H1 (cell line): ENCODE measurements at regions not wholly inside any gene's neighbourhood (a gene's known extent, or its start where the extent isn't known, plus 50 kb on each side); places are given as distances from the start of the nearest gene placed in this dataset.

Source experiments
- CTCF ChIA-PET: fragments of 300-600 bp; sonication (Branson Sonifier 250); formaldehyde crosslinking; loops from one replicate; lab custom pipeline; 2021; ENCODE audit not compliant: partially characterized antibody; lab: Charles Lee
- POLR2A ChIA-PET: fragments of 300-600 bp; sonication (Branson Sonifier 250); formaldehyde crosslinking; loops from one replicate; lab custom pipeline; 2021; ENCODE audit warnings: inconsistent platforms; ENCODE audit not compliant: partially characterized antibody; lab: Charles Lee
- DNase-seq, 2 experiments: peaks; one replicate each; pipeline versions ENCODE4 v3.0.0 to v3.0.0-alpha.2; 2010 to 2022; ENCODE audit warnings: low spot score in 2 of 2, low read depth in 1 of 2, mixed read lengths in 1 of 2
- FAIRE-seq: peaks from 2 replicates; lab custom pipeline; 2011; peaks lifted over from hg19 to GRCh38; lab: Jason Lieb, UNC
- H2AFZ ChIP-seq: 2 replicates; pipeline ENCODE4 v1.8.1; 2012; ENCODE audit warnings: low read length, inconsistent platforms
- H2AK5ac ChIP-seq: 2 replicates; pipeline ENCODE4 v1.6.1; 2013; ENCODE audit warnings: low read depth, low read length
- H2BK120ac ChIP-seq: replicated peaks from 2 replicates; pipeline ENCODE3; 2013; ENCODE audit warnings: low read depth, low read length, inconsistent platforms
- H2BK12ac ChIP-seq: 2 replicates; pipeline ENCODE4 v1.6.1; 2013; ENCODE audit warnings: low read depth, low read length
- H2BK15ac ChIP-seq: 2 replicates; pipeline ENCODE4 v1.6.1; 2013; ENCODE audit warnings: low read length
- H2BK20ac ChIP-seq: 2 replicates; pipeline ENCODE4 v1.6.1; 2013; ENCODE audit warnings: low read length
- H2BK5ac ChIP-seq: 2 replicates; pipeline ENCODE4 v1.6.1; 2013; ENCODE audit warnings: low read depth, low read length
- H3K14ac ChIP-seq: 2 replicates; pipeline ENCODE4 v1.6.1; 2013; ENCODE audit warnings: inconsistent platforms; ENCODE audit not compliant: insufficient read length
- H3K18ac ChIP-seq: 2 replicates; pipeline ENCODE4 v1.6.1; 2013; ENCODE audit warnings: low read length; ENCODE audit errors: extremely low read depth
- H3K23ac ChIP-seq: 2 replicates; pipeline ENCODE4 v1.6.1; 2013; ENCODE audit warnings: inconsistent platforms; ENCODE audit not compliant: insufficient read length
- H3K23me2 ChIP-seq: 2 replicates; pipeline ENCODE4 v1.6.1; 2013; ENCODE audit warnings: low read depth, low read length
- H3K27ac ChIP-seq: 2 replicates; pipeline ENCODE4 v1.6.1; 2011; ENCODE audit warnings: low read depth, low read length, inconsistent platforms
- H3K27me3 ChIP-seq, 4 experiments: replicated peaks in 1 of 4; 1 replicate in 1 of 4; 2 replicates in 3 of 4; pipeline versions ENCODE4 v1.6.1 to v1.8.1; 2011 to 2013; ENCODE audit warnings: low read length in 3 of 4, mild to moderate bottlenecking in 3 of 4, inconsistent platforms in 2 of 4, mixed read lengths in 2 of 4, moderate library complexity in 1 of 4; ENCODE audit not compliant: control insufficient read depth in 3 of 4, insufficient read depth in 3 of 4; ENCODE audit errors: extremely low read depth in 1 of 4
- H3K36me3 ChIP-seq, 4 experiments: 2 replicates each; pipeline versions ENCODE4 v1.6.1 to v1.8.1; 2011 to 2013; ENCODE audit warnings: mild to moderate bottlenecking in 4 of 4, low read length in 3 of 4, moderate library complexity in 2 of 4, control low read depth in 1 of 4, inconsistent platforms in 1 of 4; ENCODE audit not compliant: insufficient read depth in 4 of 4, control insufficient read depth in 2 of 4
- H3K4ac ChIP-seq: replicated peaks from 2 replicates; pipeline ENCODE3; 2013; ENCODE audit warnings: low read length, low read depth, mixed read lengths, inconsistent platforms; ENCODE audit not compliant: insufficient read length
- H3K4me1 ChIP-seq, 4 experiments: replicated peaks in 1 of 4; 1 replicate in 1 of 4; 2 replicates in 3 of 4; pipeline versions ENCODE4 v1.6.1 to v1.8.1; 2011 to 2013; ENCODE audit warnings: low read length in 3 of 4, inconsistent platforms in 2 of 4, mixed read lengths in 1 of 4; ENCODE audit not compliant: insufficient read depth in 4 of 4, control insufficient read depth in 3 of 4
- H3K4me2 ChIP-seq, 2 experiments: 2 replicates each; pipeline versions ENCODE4 v1.6.1 to v1.8.1; 2011 to 2013; ENCODE audit warnings: low read depth in 2 of 2, low read length in 2 of 2, control low read depth in 1 of 2, inconsistent platforms in 1 of 2, mild to moderate bottlenecking in 1 of 2; ENCODE audit not compliant: insufficient read depth in 1 of 2
- H3K4me3 ChIP-seq, 4 experiments: fragments of 200-600, 300-600 bp in 1 of 4; sonication (generic), shearing (Covaris generic), sonication (Bioruptor Twin) in 1 of 4; 2 replicates each; pipeline versions ENCODE4 v1.5.1 to v1.8.1; 2011 to 2016; ENCODE audit warnings: low read length in 4 of 4, low read depth in 3 of 4, control low read depth in 2 of 4, inconsistent platforms in 2 of 4, mild to moderate bottlenecking in 2 of 4, mixed read lengths in 1 of 4, moderate library complexity in 1 of 4; ENCODE audit not compliant: insufficient read depth in 2 of 4; ENCODE audit errors: extremely low read depth in 1 of 4
- H3K56ac ChIP-seq: replicated peaks from 2 replicates; pipeline ENCODE3; 2013; ENCODE audit warnings: low read depth, mild to moderate bottlenecking, mixed read lengths, low read length, inconsistent platforms; ENCODE audit not compliant: insufficient read length
- H3K79me1 ChIP-seq: 2 replicates; pipeline ENCODE4 v1.6.1; 2013; ENCODE audit warnings: low read depth, low read length, control low read depth
- H3K79me2 ChIP-seq, 2 experiments: 2 replicates each; pipeline versions ENCODE4 v1.6.1 to v1.8.1; 2012 to 2013; ENCODE audit warnings: low read length in 2 of 2, mild to moderate bottlenecking in 2 of 2, inconsistent platforms in 1 of 2; ENCODE audit not compliant: insufficient read depth in 2 of 2, control insufficient read depth in 1 of 2
- H3K9ac ChIP-seq, 4 experiments: replicated peaks in 1 of 4; 1 replicate in 1 of 4; 2 replicates in 3 of 4; pipeline versions ENCODE4 v1.6.1 to v1.8.1; 2011 to 2013; ENCODE audit warnings: low read depth in 3 of 4, low read length in 3 of 4, control low read depth in 2 of 4, mild to moderate bottlenecking in 2 of 4, moderate library complexity in 2 of 4, inconsistent platforms in 1 of 4; ENCODE audit errors: extremely low read depth in 1 of 4
- H3K9me3 ChIP-seq, 2 experiments: 2 replicates each; pipeline versions ENCODE4 v1.6.1 to v1.8.1; 2012 to 2013; ENCODE audit warnings: mild to moderate bottlenecking in 2 of 2, moderate library complexity in 2 of 2, control low read depth in 1 of 2, inconsistent platforms in 1 of 2, low read depth in 1 of 2, low read length in 1 of 2, mixed read lengths in 1 of 2; ENCODE audit not compliant: insufficient read depth in 2 of 2
- H4K20me1 ChIP-seq, 2 experiments: replicated peaks in 1 of 2; 2 replicates each; pipeline versions ENCODE3 to v1.8.1; 2011 to 2013; ENCODE audit warnings: inconsistent platforms in 2 of 2, low read length in 2 of 2, mild to moderate bottlenecking in 1 of 2; ENCODE audit not compliant: insufficient read depth in 2 of 2, control insufficient read depth in 1 of 2
- H4K5ac ChIP-seq: 2 replicates; pipeline ENCODE4 v1.6.1; 2013; ENCODE audit warnings: low read length, low read depth, mixed read lengths, inconsistent platforms; ENCODE audit not compliant: insufficient read length
- H4K8ac ChIP-seq: 2 replicates; pipeline ENCODE4 v1.8.0; 2013; ENCODE audit warnings: mild to moderate bottlenecking, moderate library complexity, low read length, inconsistent platforms; ENCODE audit not compliant: insufficient read depth; ENCODE audit errors: extremely low read depth
- H4K91ac ChIP-seq: replicated peaks from 2 replicates; pipeline ENCODE3; 2013; ENCODE audit warnings: low read length, mixed read lengths, inconsistent platforms; ENCODE audit not compliant: insufficient read length
- ATF2 ChIP-seq: IDR thresholded peaks from 2 replicates; pipeline ENCODE4 v1.6.1; 2012; ENCODE audit warnings: low read length, inconsistent platforms
- CBX5 ChIP-seq: fragments of 300-800, 300-1000 bp; sonication (generic); IDR thresholded peaks from 2 replicates; pipeline ENCODE4 v1.7.1; 2016; ENCODE audit warnings: antibody characterized with exemption, low read length, low read depth
- CEBPB ChIP-seq: IDR thresholded peaks from 2 replicates; pipeline ENCODE4 v1.6.1; 2012; ENCODE audit warnings: low read depth, low read length
- CREB1 ChIP-seq: IDR thresholded peaks from 2 replicates; pipeline ENCODE4 v1.6.1; 2012; ENCODE audit warnings: inconsistent platforms
- E2F6 ChIP-seq: IDR thresholded peaks from 2 replicates; pipeline ENCODE4 v1.6.1; 2012; ENCODE audit warnings: inconsistent platforms
- EZH2 ChIP-seq: fragments of 200-600 bp; sonication (generic); IDR thresholded peaks from 2 replicates; pipeline ENCODE4 v1.7.1; 2012; ENCODE audit warnings: low read depth, mild to moderate bottlenecking, moderate library complexity, low read length, inconsistent platforms; ENCODE audit not compliant: severe bottlenecking
- NANOG ChIP-seq: IDR thresholded peaks from 2 replicates; pipeline ENCODE4 v1.6.1; 2011; ENCODE audit warnings: low read length, low read depth, mild to moderate bottlenecking, inconsistent platforms; ENCODE audit not compliant: insufficient read depth, poor library complexity, severe bottlenecking
- POLR2AphosphoS5 ChIP-seq: IDR thresholded peaks from 2 replicates; pipeline ENCODE4 v1.6.1; 2011; ENCODE audit warnings: low read depth, low read length
- POU5F1 ChIP-seq: IDR thresholded peaks from 2 replicates; pipeline ENCODE4 v1.6.1; 2011; ENCODE audit warnings: low read depth, mild to moderate bottlenecking, low read length, moderate library complexity
- SIN3A ChIP-seq, 2 experiments: IDR thresholded peaks in 1 of 2; conservative IDR thresholded peaks in 1 of 2; 2 replicates each; pipeline ENCODE4 v1.6.1; 2011 to 2012; ENCODE audit warnings: low read length in 2 of 2, improper control_type of control experiment in 1 of 2, low read depth in 1 of 2, mild to moderate bottlenecking in 1 of 2
- SP1 ChIP-seq: IDR thresholded peaks from 2 replicates; pipeline ENCODE4 v1.6.1; 2011; ENCODE audit warnings: low read depth, low read length
- TAF1 ChIP-seq: IDR thresholded peaks from 2 replicates; pipeline ENCODE4 v1.6.1; 2011; ENCODE audit warnings: mild to moderate bottlenecking, low read depth, low read length
- ZNF274 ChIP-seq: IDR thresholded peaks from 2 replicates; pipeline ENCODE4 v1.7.0; 2012; ENCODE audit warnings: low read length, borderline replicate concordance; ENCODE audit errors: extremely low read depth
- WGBS, 2 experiments: shearing (Covaris generic) in 1 of 2; methylation state at CpG; one replicate each; pipeline versions ENCODE4 v1.1.6 to v1.1.7; 2013 to 2015; ENCODE audit warnings: low lambda C conversion rate in 2 of 2, mixed read lengths in 2 of 2, inconsistent platforms in 1 of 2, low coverage in 1 of 2, missing lambda C conversion rate in 1 of 2; ENCODE audit not compliant: insufficient replicate concordance in 2 of 2, insufficient coverage in 1 of 2, insufficient read length in 1 of 2; ENCODE audit errors: extremely low coverage in 1 of 2, missing lambda C conversion rate in 1 of 2; 5-methylcytosine and 5-hydroxymethylcytosine counted together

DNA sequence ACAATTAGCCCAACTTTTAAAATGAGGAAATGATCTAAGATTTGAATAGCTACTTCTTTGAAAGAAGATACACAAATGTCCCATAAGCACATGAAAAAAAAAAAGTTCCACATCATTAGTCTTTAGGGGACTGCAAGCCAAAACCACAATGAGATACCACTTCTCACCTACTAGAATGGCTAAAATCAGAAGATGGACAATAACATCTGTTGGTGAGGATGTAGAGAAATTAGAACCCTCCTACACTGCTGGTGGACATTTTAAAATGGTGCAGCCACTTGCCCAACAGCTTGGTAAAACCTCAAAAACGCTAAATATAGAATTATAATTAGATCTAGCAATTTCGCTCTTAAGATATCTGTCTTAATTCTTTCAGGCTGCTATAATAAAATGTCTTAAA, 77.1 kb downstream of the MEX3B start:
- Histone ChIP-seq H3K23ac (no peak overlapping the region), H3K4ac (no peak overlapping the region), H4K5ac (no peak overlapping the region), H2AK5ac (no peak overlapping the region), H3K27me3 (no peaks in the 10 kb centered on the region), H3K36me3 (no peaks in the 10 kb centered on the region; a peak in 1 of 8 replicates), H3K23me2 (no peaks in the 10 kb centered on the region; the same call in 1 of the 2 replicates), H3K9ac (no peak overlapping the region), H3K4me1 (no peaks in the 10 kb centered on the region), H3K4me3 (no peak overlapping the region), H3K79me1 (peaks cover 2% of the 10 kb centered on the region), H2BK20ac (no peak overlapping the region), H3K4me2 (no peak overlapping the region), H3K14ac (no peak overlapping the region), H2BK12ac (no peak overlapping the region), H3K27ac (no peak overlapping the region), H4K91ac (no peak overlapping the region), H3K56ac (no peak overlapping the region), H2BK120ac (no peak overlapping the region), H3K79me2 (no peaks in the 10 kb centered on the region), H4K8ac (no peak overlapping the region), H3K18ac (no peak overlapping the region), H3K9me3 (no peaks in the 10 kb centered on the region), H2AFZ (no peak overlapping the region), H2BK5ac (no peak overlapping the region), H2BK15ac (no peak overlapping the region), H4K20me1 (no peaks in the 10 kb centered on the region)
- CTCF ChIA-PET = interaction anchor here (1.0 kb wide), 1 partner anchor 9 kb away, joined by 4 read pairs; no protein-coding TSS in a partner anchor
- WGBS, 2 experiments = 80% methylated on average over 2 of the region's 2 CpGs; no CpG with 5 or more reads in 1 of the 2 experiments
- POLR2A ChIA-PET = no interaction called here
- no peak for DNase-seq
- FAIRE-seq = no peak
- TF ChIP-seq POU5F1 = no peak
- TF ChIP-seq POLR2AphosphoS5 = no peak
- TF ChIP-seq EZH2 = no peak
- no peak for TF ChIP-seq ATF2
- TF ChIP-seq TAF1 = no peak
- TF ChIP-seq ZNF274 = no peak
- TF ChIP-seq SIN3A (conservative IDR thresholded peaks at IDR 0.05 in 1 of 2, IDR thresholded peaks at IDR 0.05 in 1 of 2; ENCODE audit: low read depth in 1 of 2, low read length in 2 of 2) = no peak
- no peak for TF ChIP-seq SP1
- TF ChIP-seq CEBPB = no peak
- no peak for TF ChIP-seq NANOG
- TF ChIP-seq E2F6 = no peak
- no peak for TF ChIP-seq CREB1
- TF ChIP-seq CBX5 = no peak
